A673 (cell line): ENCODE measurements at regions not wholly inside any gene's neighbourhood (a gene's known extent, or its start where the extent isn't known, plus 50 kb on each side); places are given as distances from the start of the nearest gene placed in this dataset.

Experiments used
- BruUV-seq: library from RNA; stranded (reverse); fragments of 400-500 nt; replicated peaks from 2 replicates; lab custom pipeline; 2021; lab: Mats Ljungman, UMichigan
- CTCF ChIA-PET: fragments of 300-600 bp; sonication (Branson Sonifier 250); formaldehyde crosslinking; loops from one replicate; lab custom pipeline; 2022; ENCODE audit warnings: antibody characterized with exemption; lab: Charles Lee
- POLR2A ChIA-PET: fragments of 300-600 bp; sonication (Branson Sonifier 250); formaldehyde crosslinking; loops from one replicate; lab custom pipeline; 2022; ENCODE audit warnings: antibody characterized with exemption; ENCODE audit not compliant: low non-redundant PET; lab: Charles Lee
- DNase-seq: peaks from one replicate; pipeline ENCODE4 v3.0.0-alpha.2; 2015; ENCODE audit warnings: low spot score
- H3K27ac ChIP-seq: fragments of 200-600 bp; sonication (generic); 2 replicates; pipeline ENCODE4 v1.5.1; 2016; ENCODE audit warnings: mixed run types, low read depth, mild to moderate bottlenecking, mixed read lengths, antibody characterized with exemption, low read length; ENCODE audit not compliant: poor library complexity, severe bottlenecking
- H3K27me3 ChIP-seq: fragments of 200-600 bp; sonication (generic); replicated peaks from 2 replicates; pipeline ENCODE4 v1.6.1; 2017; ENCODE audit warnings: mixed run types, low read depth, mild to moderate bottlenecking, mixed read lengths, antibody characterized with exemption, low read length; ENCODE audit not compliant: insufficient read depth, poor library complexity
- H3K36me3 ChIP-seq: fragments of 200-600 bp; sonication (generic); 2 replicates; pipeline ENCODE4 v1.6.1; 2016; ENCODE audit warnings: mixed run types, mild to moderate bottlenecking, mixed read lengths, antibody characterized with exemption, low read length; ENCODE audit not compliant: insufficient read depth, poor library complexity, severe bottlenecking
- H3K4me1 ChIP-seq: fragments of 200-600 bp; sonication (generic); 2 replicates; pipeline ENCODE4 v1.6.1; 2017; ENCODE audit warnings: mixed run types, mild to moderate bottlenecking, mixed read lengths, antibody characterized with exemption, low read length; ENCODE audit not compliant: insufficient read depth, poor library complexity, severe bottlenecking
- H3K4me3 ChIP-seq: fragments of 200-600 bp; sonication (generic); 2 replicates; pipeline ENCODE4 v1.5.1; 2016; ENCODE audit warnings: low read depth, mixed run types, mild to moderate bottlenecking, mixed read lengths, low read length; ENCODE audit not compliant: poor library complexity, severe bottlenecking
- H3K9me3 ChIP-seq: fragments of 200-600 bp; sonication (generic); 2 replicates; pipeline ENCODE4 v1.6.1; 2016; ENCODE audit warnings: mixed run types, low read depth, mild to moderate bottlenecking, mixed read lengths, antibody characterized with exemption, low read length; ENCODE audit not compliant: poor library complexity, severe bottlenecking
- EZH2 ChIP-seq: fragments of 200-600 bp; sonication (generic); IDR thresholded peaks from 2 replicates; pipeline ENCODE4 v1.6.1; 2017; ENCODE audit warnings: borderline replicate concordance, low read depth, mild to moderate bottlenecking, mixed read lengths, antibody characterized with exemption, low read length; ENCODE audit not compliant: poor library complexity, severe bottlenecking
- intact Hi-C: fragments of 100-400 bp; cut with micrococcal nuclease; formaldehyde crosslinking; loops from one replicate; pipeline ENCODE4 v1.10.0; 2022; ENCODE audit not compliant: unreplicated experiment
- TF ChIP-seq, protein P1 (sequence below): fragments of 300-800, 200-600 bp; sonication (generic); conservative IDR thresholded peaks from 2 replicates; pipeline ENCODE4 v1.5.1; 2017; ENCODE audit warnings: low read depth, mild to moderate bottlenecking, antibody characterized with exemption, low read length, moderate library complexity, mixed read lengths

DNA sequence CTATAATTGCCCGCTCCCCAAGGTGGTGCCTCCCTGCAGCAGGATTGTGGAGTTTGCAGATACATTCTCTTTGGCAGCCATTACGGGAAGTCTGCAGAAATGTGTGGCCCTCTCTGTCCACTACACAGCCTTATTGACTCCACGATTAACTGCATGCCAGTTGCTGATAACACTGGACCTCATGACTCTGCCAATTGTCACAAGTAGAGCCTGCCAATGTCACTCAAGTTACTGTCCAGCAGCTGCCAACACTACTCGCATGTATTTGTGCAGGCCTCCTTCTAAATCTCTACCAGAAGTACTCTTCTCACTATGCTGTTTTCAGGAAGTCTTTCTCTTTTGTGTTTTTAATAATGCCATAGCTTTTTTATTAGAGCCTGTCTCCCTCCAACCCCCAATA is 128.8 kb downstream of the PPP1R3A start:
- no peaks in the 10 kb centered on the region for H3K36me3 ChIP-seq
- intact Hi-C loops: no loop called here
- H3K27ac ChIP-seq: no peak overlapping the region
- CTCF ChIA-PET: no interaction called here
- no peaks in the 10 kb centered on the region for H3K4me1 ChIP-seq
- POLR2A ChIA-PET: no interaction called here
- no peaks in the 10 kb centered on the region for H3K9me3 ChIP-seq
- BruUV-seq: no TSS peak
- H3K4me3 ChIP-seq: no peak overlapping the region
- no peaks in the 10 kb centered on the region for H3K27me3 ChIP-seq
- DNase-seq: no peak
- no peak for TF ChIP-seq EZH2

DNA sequence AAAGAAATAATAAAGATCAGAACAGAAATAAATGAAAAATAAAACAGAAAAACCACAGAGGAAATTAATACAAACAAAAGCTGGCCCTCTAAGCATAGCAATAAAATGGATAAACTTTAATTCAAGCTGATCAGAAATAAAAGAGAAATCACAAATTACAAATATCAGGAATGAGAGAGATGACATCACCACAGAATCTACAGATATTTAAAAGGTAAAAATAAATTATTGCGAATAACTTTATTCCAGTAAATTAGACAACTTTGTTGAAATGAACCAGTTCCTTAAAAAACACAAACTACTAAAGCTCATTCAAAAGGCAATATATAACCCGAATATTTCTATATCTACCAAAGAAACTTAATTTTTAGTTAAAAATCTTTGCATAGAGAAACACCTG is 131.7 kb downstream of the PPP1R3A start:
- intact Hi-C loops: no loop called here
- TF ChIP-seq EZH2: no peak
- TF ChIP-seq, protein P1, sequence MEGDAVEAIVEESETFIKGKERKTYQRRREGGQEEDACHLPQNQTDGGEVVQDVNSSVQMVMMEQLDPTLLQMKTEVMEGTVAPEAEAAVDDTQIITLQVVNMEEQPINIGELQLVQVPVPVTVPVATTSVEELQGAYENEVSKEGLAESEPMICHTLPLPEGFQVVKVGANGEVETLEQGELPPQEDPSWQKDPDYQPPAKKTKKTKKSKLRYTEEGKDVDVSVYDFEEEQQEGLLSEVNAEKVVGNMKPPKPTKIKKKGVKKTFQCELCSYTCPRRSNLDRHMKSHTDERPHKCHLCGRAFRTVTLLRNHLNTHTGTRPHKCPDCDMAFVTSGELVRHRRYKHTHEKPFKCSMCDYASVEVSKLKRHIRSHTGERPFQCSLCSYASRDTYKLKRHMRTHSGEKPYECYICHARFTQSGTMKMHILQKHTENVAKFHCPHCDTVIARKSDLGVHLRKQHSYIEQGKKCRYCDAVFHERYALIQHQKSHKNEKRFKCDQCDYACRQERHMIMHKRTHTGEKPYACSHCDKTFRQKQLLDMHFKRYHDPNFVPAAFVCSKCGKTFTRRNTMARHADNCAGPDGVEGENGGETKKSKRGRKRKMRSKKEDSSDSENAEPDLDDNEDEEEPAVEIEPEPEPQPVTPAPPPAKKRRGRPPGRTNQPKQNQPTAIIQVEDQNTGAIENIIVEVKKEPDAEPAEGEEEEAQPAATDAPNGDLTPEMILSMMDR: no peak
- DNase-seq: no peak
- POLR2A ChIA-PET: no interaction called here
- Histone ChIP-seq H3K27ac (no peak overlapping the region), H3K9me3 (no peaks in the 10 kb centered on the region), H3K4me1 (no peaks in the 10 kb centered on the region), H3K27me3 (no peaks in the 10 kb centered on the region), H3K4me3 (no peak overlapping the region), H3K36me3 (no peaks in the 10 kb centered on the region)
- CTCF ChIA-PET: no interaction called here
- BruUV-seq: no TSS peak

DNA sequence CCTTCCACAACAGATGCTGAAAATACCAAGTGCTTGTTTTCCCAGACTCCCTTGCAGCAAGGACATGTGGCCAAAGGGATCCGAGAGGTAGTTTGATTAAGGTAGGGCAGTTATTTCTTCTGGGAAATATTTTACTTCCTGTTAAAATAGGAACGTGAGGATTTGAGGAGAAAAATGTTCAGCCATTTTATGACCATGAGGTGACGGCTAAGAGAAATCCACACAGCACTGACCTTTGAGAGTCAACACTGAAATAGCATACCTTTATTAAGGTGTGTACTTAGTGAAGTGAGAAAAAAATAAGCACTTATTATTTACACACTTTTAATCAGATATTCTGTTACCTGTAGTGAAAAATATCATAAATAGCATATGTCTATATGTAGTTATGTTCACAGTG is 133.9 kb downstream of the PPP1R3A start:
- no peaks in the 10 kb centered on the region for H3K27me3 ChIP-seq
- H3K4me3 ChIP-seq: no peak overlapping the region
- DNase-seq: no peak
- TF ChIP-seq EZH2: no peak
- TF ChIP-seq, protein P1: no peak
- intact Hi-C loops: no loop called here
- H3K9me3 ChIP-seq: no peaks in the 10 kb centered on the region
- no TSS peak for BruUV-seq
- CTCF ChIA-PET: no interaction called here
- POLR2A ChIA-PET: no interaction called here
- no peak overlapping the region for H3K27ac ChIP-seq
- no peaks in the 10 kb centered on the region for H3K4me1 ChIP-seq
- no peaks in the 10 kb centered on the region for H3K36me3 ChIP-seq

DNA sequence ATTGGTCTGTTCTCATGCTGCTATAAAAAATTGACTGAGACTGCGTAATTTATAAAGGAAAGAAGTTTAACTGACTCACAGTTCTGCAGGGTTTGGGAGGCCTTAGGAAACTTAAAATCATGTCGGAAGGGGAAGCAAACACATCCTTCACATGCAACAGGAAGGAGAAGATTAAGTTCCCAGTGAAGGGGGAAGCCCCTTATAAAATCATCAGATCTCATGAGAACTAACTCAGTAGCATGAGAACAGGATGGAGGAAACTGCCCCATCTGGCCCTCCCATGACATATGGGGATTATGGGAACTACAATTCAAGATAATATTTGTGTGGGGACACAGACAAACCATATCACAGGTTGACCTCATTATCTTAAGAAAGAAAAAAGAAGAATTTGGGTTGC is 134.5 kb downstream of the PPP1R3A start:
- no peak for DNase-seq
- Histone ChIP-seq H3K4me1 (no peaks in the 10 kb centered on the region), H3K4me3 (no peak overlapping the region), H3K9me3 (no peaks in the 10 kb centered on the region), H3K36me3 (no peaks in the 10 kb centered on the region), H3K27ac (no peak overlapping the region), H3K27me3 (no peaks in the 10 kb centered on the region)
- CTCF ChIA-PET: no interaction called here
- TF ChIP-seq, protein P1: no peak
- no peak for TF ChIP-seq EZH2
- POLR2A ChIA-PET: no interaction called here
- intact Hi-C loops: no loop called here
- BruUV-seq: no TSS peak
